Liver (tissue), 3 donors: ENCODE measurements at regions not wholly inside any gene's neighbourhood (a gene's known extent, or its start where the extent isn't known, plus 50 kb on each side); places are given as distances from the start of the nearest gene placed in this dataset.

Experiments
- GABPA ChIP-seq, 2 donors: IDR thresholded peaks in 1 of 2; conservative IDR thresholded peaks in 1 of 2; 2 replicates each; pipeline ENCODE4 v1.6.1; 2016; ENCODE audit warnings: antibody characterized with exemption in 2 of 2, mild to moderate bottlenecking in 1 of 2, moderate library complexity in 1 of 2
- JUND ChIP-seq, 2 donors: IDR thresholded peaks; 2 replicates each; pipeline ENCODE4 v1.6.1; 2016; ENCODE audit warnings: antibody characterized with exemption in 2 of 2
- RAD21 ChIP-seq, 2 donors: IDR thresholded peaks; 2 replicates each; pipeline ENCODE4 v1.6.1; 2016; ENCODE audit warnings: antibody characterized with exemption in 2 of 2, mild to moderate bottlenecking in 2 of 2
- REST ChIP-seq: IDR thresholded peaks from 2 replicates; pipeline ENCODE4 v1.6.1; 2016; ENCODE audit warnings: antibody characterized with exemption, mild to moderate bottlenecking
- SP1 ChIP-seq: IDR thresholded peaks from 2 replicates; pipeline ENCODE4 v1.6.1; 2018; ENCODE audit warnings: antibody characterized with exemption, mild to moderate bottlenecking
- TAF1 ChIP-seq: conservative IDR thresholded peaks from 2 replicates; pipeline ENCODE4 v1.6.1; 2016; ENCODE audit warnings: antibody characterized with exemption, mild to moderate bottlenecking
- ZBTB33 ChIP-seq: IDR thresholded peaks from 2 replicates; pipeline ENCODE4 v1.6.1; 2016; ENCODE audit warnings: antibody characterized with exemption
- TF ChIP-seq, protein P1 (sequence below): fragments of 150-350 bp; IDR thresholded peaks from 2 replicates; pipeline ENCODE4 v1.5.1; 2017; ENCODE audit warnings: improper control_type of control experiment, low read depth, low read length; ENCODE audit not compliant: missing input control
- donor health status: healthy.
- donor health status: healthy.

DNA sequence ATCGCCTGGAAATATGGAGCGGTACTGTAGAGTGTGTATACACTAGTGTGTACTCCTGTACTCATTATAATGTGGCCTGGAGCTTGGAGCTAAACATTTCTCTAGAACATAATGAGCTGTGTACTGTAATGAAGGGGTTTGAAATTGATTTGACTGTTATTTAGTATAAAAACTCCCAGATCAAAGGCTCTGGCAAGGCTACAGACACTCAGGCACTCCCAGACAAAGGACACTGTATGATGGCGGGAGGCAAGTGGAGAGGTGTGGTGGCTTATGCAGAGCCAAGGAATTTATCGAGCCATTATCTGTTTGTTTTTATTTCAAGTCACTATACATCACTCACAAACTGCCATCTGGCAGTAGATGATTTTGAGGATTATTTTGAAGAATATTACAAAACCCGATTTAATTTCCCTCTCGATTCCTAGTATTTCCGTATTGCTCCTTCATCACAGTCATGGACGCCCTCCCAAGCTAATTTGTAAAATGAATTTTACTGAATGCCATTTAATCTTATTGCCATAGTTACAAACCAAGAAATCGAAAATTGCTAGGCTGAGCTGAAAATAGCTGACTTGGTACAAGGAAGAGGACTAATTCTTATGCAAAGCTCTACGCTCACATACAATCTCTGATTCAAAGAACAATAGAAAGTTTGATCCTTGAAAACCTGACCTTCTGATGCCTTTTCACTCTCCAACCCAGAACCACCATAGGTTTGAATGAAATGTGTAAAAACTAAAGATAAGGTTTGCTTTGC lies 240.2 kb upstream of the SEMA6A start:
- no peak for TF ChIP-seq RAD21 (IDR thresholded peaks at IDR 0.05)
- TF ChIP-seq, protein P1, sequence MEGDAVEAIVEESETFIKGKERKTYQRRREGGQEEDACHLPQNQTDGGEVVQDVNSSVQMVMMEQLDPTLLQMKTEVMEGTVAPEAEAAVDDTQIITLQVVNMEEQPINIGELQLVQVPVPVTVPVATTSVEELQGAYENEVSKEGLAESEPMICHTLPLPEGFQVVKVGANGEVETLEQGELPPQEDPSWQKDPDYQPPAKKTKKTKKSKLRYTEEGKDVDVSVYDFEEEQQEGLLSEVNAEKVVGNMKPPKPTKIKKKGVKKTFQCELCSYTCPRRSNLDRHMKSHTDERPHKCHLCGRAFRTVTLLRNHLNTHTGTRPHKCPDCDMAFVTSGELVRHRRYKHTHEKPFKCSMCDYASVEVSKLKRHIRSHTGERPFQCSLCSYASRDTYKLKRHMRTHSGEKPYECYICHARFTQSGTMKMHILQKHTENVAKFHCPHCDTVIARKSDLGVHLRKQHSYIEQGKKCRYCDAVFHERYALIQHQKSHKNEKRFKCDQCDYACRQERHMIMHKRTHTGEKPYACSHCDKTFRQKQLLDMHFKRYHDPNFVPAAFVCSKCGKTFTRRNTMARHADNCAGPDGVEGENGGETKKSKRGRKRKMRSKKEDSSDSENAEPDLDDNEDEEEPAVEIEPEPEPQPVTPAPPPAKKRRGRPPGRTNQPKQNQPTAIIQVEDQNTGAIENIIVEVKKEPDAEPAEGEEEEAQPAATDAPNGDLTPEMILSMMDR: no peak
- no peak for TF ChIP-seq TAF1
- no peak for TF ChIP-seq GABPA (IDR thresholded peaks at IDR 0.05 in 1 of 2, conservative IDR thresholded peaks at IDR 0.05 in 1 of 2)
- no peak for TF ChIP-seq REST
- TF ChIP-seq JUND (IDR thresholded peaks at IDR 0.05): no peak
- no peak for TF ChIP-seq ZBTB33
- TF ChIP-seq SP1: no peak
